Epithelial cell of esophagus (primary cell): ENCODE measurements at regions not wholly inside any gene's neighbourhood (a gene's known extent, or its start where the extent isn't known, plus 50 kb on each side); places are given as distances from the start of the nearest gene placed in this dataset.

Source experiments
- DNase-seq: peaks from one replicate; pipeline ENCODE4 v3.0.0; 2010; ENCODE audit warnings: low read depth
- H3K4me3 ChIP-seq: 2 replicates; pipeline ENCODE4 v1.5.1; 2011; ENCODE audit warnings: mild to moderate bottlenecking, low read length, control low read depth
- TF ChIP-seq, protein P1 (sequence below): IDR thresholded peaks from 2 replicates; pipeline ENCODE4 v1.5.1; 2011; ENCODE audit warnings: low read depth, mild to moderate bottlenecking, low read length, control low read depth, inconsistent platforms; ENCODE audit not compliant: insufficient read depth; ENCODE audit errors: missing control alignments

DNA sequence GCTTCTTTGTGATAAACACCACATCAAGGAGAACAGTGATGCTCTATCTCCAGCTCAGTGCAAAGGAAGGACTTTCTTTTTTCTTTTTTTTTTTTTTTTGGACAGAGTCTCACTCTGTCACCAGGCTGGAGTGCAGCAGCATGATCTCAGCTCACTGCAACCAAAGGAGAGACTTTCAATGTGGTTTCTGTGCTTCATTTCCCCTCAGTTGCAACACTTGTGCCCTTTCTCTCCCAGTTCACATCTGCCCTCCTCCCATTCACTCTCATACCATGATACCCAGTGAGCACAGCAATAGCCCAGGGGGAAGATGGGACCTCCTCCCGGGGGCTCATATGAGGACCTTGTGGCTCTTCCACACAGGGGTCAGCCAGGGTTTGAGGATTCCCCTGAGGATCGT is 110.0 kb downstream of the MTRR start:
- no peak for DNase-seq
- TF ChIP-seq, protein P1, sequence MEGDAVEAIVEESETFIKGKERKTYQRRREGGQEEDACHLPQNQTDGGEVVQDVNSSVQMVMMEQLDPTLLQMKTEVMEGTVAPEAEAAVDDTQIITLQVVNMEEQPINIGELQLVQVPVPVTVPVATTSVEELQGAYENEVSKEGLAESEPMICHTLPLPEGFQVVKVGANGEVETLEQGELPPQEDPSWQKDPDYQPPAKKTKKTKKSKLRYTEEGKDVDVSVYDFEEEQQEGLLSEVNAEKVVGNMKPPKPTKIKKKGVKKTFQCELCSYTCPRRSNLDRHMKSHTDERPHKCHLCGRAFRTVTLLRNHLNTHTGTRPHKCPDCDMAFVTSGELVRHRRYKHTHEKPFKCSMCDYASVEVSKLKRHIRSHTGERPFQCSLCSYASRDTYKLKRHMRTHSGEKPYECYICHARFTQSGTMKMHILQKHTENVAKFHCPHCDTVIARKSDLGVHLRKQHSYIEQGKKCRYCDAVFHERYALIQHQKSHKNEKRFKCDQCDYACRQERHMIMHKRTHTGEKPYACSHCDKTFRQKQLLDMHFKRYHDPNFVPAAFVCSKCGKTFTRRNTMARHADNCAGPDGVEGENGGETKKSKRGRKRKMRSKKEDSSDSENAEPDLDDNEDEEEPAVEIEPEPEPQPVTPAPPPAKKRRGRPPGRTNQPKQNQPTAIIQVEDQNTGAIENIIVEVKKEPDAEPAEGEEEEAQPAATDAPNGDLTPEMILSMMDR, result no peak
- no peak overlapping the region for H3K4me3 ChIP-seq

DNA sequence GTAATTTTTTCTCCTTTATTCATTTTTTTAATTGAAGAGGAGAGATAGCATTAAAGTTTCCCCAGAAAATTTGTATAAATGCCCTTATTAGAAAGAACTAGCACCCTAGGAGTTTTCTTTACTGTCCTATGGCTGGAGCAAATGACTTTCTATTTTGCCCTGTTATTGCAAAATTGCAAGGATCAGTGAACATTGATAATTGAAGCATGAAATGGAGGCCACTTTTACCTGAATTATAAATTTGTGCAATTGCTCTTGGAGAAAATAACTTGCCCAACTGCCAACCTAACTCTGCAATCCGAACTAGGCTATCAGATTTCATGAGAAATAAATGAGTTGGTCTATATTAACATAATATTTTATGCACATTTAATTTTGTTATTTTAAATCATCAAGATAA is 111.9 kb downstream of the MTRR start:
- TF ChIP-seq, protein P1, result no peak
- no peak overlapping the region for H3K4me3 ChIP-seq
- no peak for DNase-seq

DNA sequence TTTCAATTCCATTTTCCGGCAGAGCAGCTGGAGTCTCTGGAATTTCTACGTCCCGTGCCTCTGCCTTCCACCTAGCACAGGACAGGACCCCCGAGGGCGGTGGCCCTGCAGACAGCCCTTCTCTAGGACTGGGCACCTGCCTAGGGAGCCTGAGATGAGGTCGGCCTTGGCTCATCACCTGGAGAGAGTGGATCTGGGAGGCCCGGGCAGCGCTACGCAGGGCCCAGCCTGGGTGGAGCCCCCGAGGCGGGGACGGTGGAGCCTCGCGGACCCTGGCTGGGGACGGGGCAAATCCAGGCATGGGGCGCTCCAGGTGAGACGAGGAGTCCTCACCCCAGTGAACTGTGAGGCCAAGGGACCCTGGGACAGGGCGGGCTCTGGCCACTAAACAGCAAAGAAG is 114.5 kb downstream of the MTRR start:
- no peak overlapping the region for H3K4me3 ChIP-seq
- TF ChIP-seq, protein P1, result no peak
- no peak for DNase-seq

DNA sequence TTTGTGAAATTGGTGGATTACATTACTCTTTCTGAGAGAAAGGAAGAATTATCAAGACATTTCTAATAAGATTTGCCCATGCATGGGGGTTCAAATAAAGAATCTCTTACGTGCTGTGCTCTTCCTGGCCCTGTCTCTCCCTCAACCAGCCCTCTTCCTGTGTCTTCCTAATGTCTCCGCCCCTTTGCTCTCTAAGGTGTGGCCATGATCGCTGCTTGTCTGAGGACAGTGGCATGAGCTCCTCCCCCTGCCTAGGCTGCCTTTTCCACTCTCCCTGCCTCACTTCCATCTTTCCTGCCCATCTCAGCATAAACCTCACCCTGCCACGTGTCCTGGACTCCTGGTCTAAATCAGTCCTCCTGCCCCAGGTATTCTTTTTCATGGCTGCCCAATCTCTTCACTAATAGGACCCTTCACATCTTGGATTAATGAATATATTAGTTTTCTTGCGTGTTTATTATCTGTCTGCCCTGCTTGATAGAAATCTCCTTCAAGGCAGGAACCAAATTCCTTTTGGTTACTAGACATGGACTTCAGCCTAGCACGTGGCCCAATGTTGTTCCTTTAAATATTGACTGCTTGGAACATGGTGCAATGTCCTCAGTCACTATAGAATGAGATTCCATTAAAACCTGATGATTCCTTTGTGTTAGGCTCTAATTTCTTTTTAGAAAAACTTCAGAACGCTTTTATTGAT is 122.3 kb downstream of the MTRR start:
- no peak overlapping the region for H3K4me3 ChIP-seq
- no peak for DNase-seq
- TF ChIP-seq, protein P1, result no peak

DNA sequence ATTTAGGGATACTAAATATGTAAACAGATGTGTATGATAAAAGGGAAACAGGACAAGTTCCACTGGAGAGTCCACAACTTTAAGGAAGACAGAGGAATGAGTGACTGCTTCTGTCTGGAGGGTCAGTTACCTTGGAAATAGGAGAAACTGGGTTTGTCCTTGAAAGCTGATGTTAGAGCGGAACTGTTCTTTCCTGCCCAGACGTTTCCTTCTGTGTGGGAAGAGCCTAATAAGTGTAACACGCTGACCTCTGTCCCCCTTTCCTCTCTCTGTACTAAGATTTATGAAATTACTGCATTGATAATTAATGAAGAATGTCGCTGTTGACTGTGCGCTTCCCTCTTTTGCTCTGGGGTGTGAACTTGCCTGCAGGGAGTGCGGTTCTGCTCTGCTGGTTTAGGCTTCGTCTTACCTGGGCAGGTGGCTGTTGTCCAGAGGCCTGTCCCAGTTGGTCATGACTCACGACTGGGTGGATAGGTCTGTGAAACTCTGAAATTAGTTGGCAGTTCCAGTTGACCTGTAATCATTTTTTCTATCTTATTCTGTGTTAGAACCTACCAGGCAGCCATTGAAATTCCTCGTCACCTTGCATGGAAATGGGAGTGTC is 126.8 kb downstream of the MTRR start:
- H3K4me3 ChIP-seq, result no peak overlapping the region
- TF ChIP-seq, protein P1, result no peak
- no peak for DNase-seq

DNA sequence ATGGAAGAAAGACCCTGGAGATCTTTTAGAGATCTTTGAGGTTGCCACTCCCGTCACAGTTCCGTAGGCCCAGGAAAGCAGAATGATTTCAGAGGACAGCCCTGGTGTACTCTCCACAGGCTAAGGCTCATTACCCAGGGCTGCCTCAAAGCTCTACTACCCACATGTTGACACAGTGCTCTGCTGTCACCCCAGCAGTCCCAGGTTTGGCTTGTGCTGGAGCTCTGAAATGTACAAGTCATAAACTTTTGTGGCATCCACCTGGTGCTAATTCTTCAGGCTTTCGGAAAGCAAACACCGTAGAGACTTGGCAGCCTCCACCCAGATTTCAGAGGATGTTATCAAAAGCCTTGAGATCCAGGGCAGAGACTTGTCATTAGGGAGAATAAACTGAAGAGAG is 136.5 kb downstream of the MTRR start:
- TF ChIP-seq, protein P1, result no peak
- DNase-seq, result no peak
- no peak overlapping the region for H3K4me3 ChIP-seq

DNA sequence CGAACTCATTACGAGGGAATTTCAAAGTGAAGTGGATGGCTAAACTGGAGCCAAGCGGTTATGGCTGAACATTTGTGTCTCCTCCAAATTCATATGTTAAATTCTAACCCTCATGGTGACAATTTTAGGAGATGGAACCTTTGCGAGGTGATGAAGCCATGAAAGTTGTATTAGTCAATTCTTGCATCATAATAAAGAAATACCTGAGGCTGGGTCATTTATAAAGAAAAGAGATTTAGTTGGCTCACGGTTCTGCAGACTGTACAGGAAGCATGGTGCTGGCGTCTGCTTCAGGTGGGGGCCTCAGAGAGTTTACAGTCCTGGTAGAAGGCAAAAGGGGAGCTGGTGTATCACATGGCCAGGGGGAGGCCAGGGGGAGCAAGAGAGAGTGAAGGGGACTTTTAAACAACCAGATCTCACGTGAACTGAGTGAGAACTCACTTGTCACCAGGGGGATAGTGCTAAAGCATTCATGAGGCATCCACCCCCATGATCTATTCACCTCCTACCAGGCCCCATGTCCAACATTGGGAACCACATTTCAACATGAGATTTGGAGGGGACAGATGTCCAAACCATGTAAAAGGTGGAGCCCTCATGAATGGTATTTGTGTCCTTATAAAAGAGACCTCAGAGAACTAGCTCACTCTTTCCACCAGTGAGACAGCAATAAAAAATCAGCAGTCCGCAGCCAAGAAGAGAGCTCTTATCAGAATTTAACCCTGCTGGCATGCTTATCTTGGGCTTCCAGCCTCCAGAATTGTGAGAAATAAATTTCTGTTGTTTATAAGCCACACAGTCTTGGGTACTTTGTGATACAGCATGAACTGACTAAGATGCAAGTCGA is 143.4 kb downstream of the MTRR start:
- no peak overlapping the region for H3K4me3 ChIP-seq
- DNase-seq, result no peak
- TF ChIP-seq, protein P1, result no peak
